ENCODE measurements at regions not wholly inside any gene's neighbourhood (a gene's known extent, or its start where the extent isn't known, plus 50 kb on each side); places are given as distances from the start of the nearest gene placed in this dataset.

DNA sequence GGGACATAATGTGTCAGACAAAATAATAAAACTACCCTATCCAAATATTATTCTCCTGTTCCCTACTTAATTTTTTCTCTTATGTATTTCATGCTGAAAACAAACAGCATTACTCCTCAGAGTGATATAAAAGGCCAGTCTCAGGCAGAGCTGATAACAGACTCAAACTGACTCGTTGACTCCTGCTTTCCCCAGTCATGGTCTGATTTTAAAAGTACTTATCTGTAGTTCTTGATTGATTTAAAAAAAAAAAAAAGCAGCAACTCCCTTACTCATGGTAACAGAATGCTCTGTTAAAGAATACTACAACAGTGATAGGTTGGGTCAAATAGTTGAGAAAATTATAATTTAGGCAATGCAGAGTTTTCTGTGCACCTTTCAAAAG lies 90.3 kb upstream of the BARX2 start:
- TF ChIP-seq EMX1 (CRISPR knock-in tag; IDR thresholded peaks at IDR 0.05) (no peak), ZNF425 (CRISPR knock-in tag; conservative IDR thresholded peaks at IDR 0.05) (no peak), SMAD4 (CRISPR knock-in tag; IDR thresholded peaks at IDR 0.05) (no peak), IRF1 (CRISPR knock-in tag; IDR thresholded peaks at IDR 0.05) (no peak), ZNF138 (CRISPR knock-in tag; conservative IDR thresholded peaks at IDR 0.05) (no peak), E2F5 (CRISPR knock-in tag; IDR thresholded peaks at IDR 0.05) (no peak), FOXK1 (CRISPR knock-in tag; IDR thresholded peaks at IDR 0.05) (no peak), NR1H2 (CRISPR knock-in tag; IDR thresholded peaks at IDR 0.05) (no peak), NFE2L1 (CRISPR knock-in tag; IDR thresholded peaks at IDR 0.05) (no peak), TCF7 (CRISPR knock-in tag; IDR thresholded peaks at IDR 0.05; ENCODE audit: low read depth) (no peak), ATF1 (CRISPR knock-in tag; IDR thresholded peaks at IDR 0.05) (no peak), NR2C2 (CRISPR knock-in tag; IDR thresholded peaks at IDR 0.05) (no peak)
- TF ChIP-seq, protein P1, sequence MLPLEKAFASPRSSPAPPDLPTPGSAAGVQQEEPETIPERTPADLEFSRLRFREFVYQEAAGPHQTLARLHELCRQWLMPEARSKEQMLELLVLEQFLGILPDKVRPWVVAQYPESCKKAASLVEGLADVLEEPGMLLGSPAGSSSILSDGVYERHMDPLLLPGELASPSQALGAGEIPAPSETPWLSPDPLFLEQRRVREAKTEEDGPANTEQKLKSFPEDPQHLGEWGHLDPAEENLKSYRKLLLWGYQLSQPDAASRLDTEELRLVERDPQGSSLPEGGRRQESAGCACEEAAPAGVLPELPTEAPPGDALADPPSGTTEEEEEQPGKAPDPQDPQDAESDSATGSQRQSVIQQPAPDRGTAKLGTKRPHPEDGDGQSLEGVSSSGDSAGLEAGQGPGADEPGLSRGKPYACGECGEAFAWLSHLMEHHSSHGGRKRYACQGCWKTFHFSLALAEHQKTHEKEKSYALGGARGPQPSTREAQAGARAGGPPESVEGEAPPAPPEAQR (CRISPR knock-in tag; IDR thresholded peaks at IDR 0.05), result no peak
- TF ChIP-seq, protein P2, sequence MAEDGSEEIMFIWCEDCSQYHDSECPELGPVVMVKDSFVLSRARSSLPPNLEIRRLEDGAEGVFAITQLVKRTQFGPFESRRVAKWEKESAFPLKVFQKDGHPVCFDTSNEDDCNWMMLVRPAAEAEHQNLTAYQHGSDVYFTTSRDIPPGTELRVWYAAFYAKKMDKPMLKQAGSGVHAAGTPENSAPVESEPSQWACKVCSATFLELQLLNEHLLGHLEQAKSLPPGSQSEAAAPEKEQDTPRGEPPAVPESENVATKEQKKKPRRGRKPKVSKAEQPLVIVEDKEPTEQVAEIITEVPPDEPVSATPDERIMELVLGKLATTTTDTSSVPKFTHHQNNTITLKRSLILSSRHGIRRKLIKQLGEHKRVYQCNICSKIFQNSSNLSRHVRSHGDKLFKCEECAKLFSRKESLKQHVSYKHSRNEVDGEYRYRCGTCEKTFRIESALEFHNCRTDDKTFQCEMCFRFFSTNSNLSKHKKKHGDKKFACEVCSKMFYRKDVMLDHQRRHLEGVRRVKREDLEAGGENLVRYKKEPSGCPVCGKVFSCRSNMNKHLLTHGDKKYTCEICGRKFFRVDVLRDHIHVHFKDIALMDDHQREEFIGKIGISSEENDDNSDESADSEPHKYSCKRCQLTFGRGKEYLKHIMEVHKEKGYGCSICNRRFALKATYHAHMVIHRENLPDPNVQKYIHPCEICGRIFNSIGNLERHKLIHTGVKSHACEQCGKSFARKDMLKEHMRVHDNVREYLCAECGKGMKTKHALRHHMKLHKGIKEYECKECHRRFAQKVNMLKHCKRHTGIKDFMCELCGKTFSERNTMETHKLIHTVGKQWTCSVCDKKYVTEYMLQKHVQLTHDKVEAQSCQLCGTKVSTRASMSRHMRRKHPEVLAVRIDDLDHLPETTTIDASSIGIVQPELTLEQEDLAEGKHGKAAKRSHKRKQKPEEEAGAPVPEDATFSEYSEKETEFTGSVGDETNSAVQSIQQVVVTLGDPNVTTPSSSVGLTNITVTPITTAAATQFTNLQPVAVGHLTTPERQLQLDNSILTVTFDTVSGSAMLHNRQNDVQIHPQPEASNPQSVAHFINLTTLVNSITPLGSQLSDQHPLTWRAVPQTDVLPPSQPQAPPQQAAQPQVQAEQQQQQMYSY (CRISPR knock-in tag; IDR thresholded peaks at IDR 0.05), result no peak
- TF ChIP-seq, protein P3, sequence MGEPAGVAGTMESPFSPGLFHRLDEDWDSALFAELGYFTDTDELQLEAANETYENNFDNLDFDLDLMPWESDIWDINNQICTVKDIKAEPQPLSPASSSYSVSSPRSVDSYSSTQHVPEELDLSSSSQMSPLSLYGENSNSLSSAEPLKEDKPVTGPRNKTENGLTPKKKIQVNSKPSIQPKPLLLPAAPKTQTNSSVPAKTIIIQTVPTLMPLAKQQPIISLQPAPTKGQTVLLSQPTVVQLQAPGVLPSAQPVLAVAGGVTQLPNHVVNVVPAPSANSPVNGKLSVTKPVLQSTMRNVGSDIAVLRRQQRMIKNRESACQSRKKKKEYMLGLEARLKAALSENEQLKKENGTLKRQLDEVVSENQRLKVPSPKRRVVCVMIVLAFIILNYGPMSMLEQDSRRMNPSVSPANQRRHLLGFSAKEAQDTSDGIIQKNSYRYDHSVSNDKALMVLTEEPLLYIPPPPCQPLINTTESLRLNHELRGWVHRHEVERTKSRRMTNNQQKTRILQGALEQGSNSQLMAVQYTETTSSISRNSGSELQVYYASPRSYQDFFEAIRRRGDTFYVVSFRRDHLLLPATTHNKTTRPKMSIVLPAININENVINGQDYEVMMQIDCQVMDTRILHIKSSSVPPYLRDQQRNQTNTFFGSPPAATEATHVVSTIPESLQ (CRISPR knock-in tag; IDR thresholded peaks at IDR 0.05), result no peak
- Mint-ChIP-seq H3K9me3 (no peaks in the 10 kb centered on the region), H3K36me3 (no peaks in the 10 kb centered on the region), H3K4me3 (no peak overlapping the region), H3K27ac (no peak overlapping the region), H3K27me3 (ENCODE audit: low read depth) (peaks cover 6% of the 10 kb centered on the region), H3K4me1 (peaks cover 47% of the 10 kb centered on the region)
- POLR2A ChIA-PET, result interaction anchor here (0.6 kb wide), 1 partner anchor 539 kb away, joined by 3 read pairs; no protein-coding TSS in a partner anchor
- DNase-seq (ENCODE audit: low spot score) (no peak), ATAC-seq (no peak)
- CTCF ChIA-PET, result interaction anchor here (1.8 kb wide), 1 partner anchor 46 kb away, joined by 6 read pairs; no protein-coding TSS in a partner anchor

DNA sequence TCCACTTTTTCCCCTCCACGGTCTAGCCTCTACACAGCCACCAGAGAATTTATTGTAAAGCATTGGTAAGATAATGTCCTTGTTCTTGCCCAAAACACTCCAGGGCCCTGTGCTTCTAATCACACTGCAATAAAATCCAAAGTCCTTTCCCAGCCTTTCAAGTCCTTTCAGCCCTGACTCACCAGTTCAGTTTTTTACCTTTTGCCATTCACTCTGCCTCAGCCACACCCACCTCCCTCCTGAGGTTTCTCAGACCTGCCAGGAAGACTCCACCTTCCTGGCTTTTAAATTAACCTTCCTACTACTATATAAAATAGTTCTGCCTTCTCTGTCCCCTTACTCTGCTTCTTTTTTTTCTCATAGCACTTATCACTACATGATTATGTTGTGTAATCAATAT lies 91.0 kb upstream of the ARHGAP32 start:
- Mint-ChIP-seq H3K9me3 (no peaks in the 10 kb centered on the region), H3K27me3 (ENCODE audit: low read depth) (peaks cover 14% of the 10 kb centered on the region), H3K4me1 (peaks cover 56% of the 10 kb centered on the region), H3K4me3 (peak overlapping the region; percentile 53), H3K27ac (peak overlapping the region; percentile 17), H3K36me3 (no peaks in the 10 kb centered on the region)
- ATAC-seq, result peak; percentile 51
- no peak for DNase-seq (ENCODE audit: low spot score)
- TF ChIP-seq, protein P2 (CRISPR knock-in tag; IDR thresholded peaks at IDR 0.05), result 0 out of 2 replicates have a peak, but pooled peaks have one; percentile 19
- TF ChIP-seq JUN (CRISPR knock-in tag; IDR thresholded peaks at IDR 0.05), result no peak
- CTCF ChIA-PET, result no interaction called here
- POLR2A ChIA-PET, result no interaction called here
